Skeletal muscle tissue (tissue), 1 donor: ENCODE measurements at regions not wholly inside any gene's neighbourhood (a gene's known extent, or its start where the extent isn't known, plus 50 kb on each side); places are given as distances from the start of the nearest gene placed in this dataset. TPM values are rescaled to one million over a fixed set of nuclear protein-coding genes. Genes with fewer than 3 reads are reported as not detected.

ENCODE experiments used
- small RNA-seq: library from RNA; depleted of rRNA; stranded (forward); fragments of <200 nt; gene quantifications from one replicate; pipeline ENCODE3, GENCODE V24; 2014

Small RNA genes in the stretch of these regions (small RNA-seq; reads per million reads assigned to genes)
- 0.63 reads per million, percentile 68 among the genes with 10 or more reads in this experiment for gene RF00003
- gene RNU1-68P: not detected
